OCI-LY7 (cell line): ENCODE measurements at regions not wholly inside any gene's neighbourhood (a gene's known extent, or its start where the extent isn't known, plus 50 kb on each side); places are given as distances from the start of the nearest gene placed in this dataset.

Source experiments
- BruUV-seq: library from RNA; stranded (reverse); fragments of 400-500 nt; replicated peaks from 2 replicates; lab custom pipeline; 2021; lab: Mats Ljungman, UMichigan
- CTCF ChIA-PET: fragments of 300-600 bp; sonication (Branson Sonifier 250); formaldehyde crosslinking; loops from one replicate; lab custom pipeline; 2022; ENCODE audit warnings: antibody characterized with exemption; ENCODE audit not compliant: unreplicated experiment; lab: Charles Lee
- POLR2A ChIA-PET: fragments of 300-600 bp; sonication (Branson Sonifier 250); formaldehyde crosslinking; loops from one replicate; lab custom pipeline; 2022; ENCODE audit warnings: antibody characterized with exemption; lab: Charles Lee
- DNase-seq: peaks from one replicate; pipeline ENCODE4 v3.0.0-alpha.2; 2015; ENCODE audit warnings: low spot score
- H2AFZ ChIP-seq: fragments of 200-600 bp; sonication (generic), shearing (Covaris generic); 2 replicates; pipeline ENCODE4 v1.6.1; 2014; ENCODE audit warnings: mild to moderate bottlenecking, antibody characterized with exemption, low read length, moderate library complexity
- H3K27ac ChIP-seq: fragments of 200-600 bp; sonication (generic); 2 replicates; pipeline ENCODE4 v1.5.1; 2014; ENCODE audit warnings: mixed run types, low read depth, mild to moderate bottlenecking, moderate library complexity, low read length, inconsistent platforms; ENCODE audit not compliant: poor library complexity, severe bottlenecking
- H3K36me3 ChIP-seq: fragments of 200-600 bp; sonication (generic); 2 replicates; pipeline ENCODE4 v1.6.1; 2014; ENCODE audit warnings: mild to moderate bottlenecking, antibody characterized with exemption, low read length, moderate library complexity, mixed read lengths; ENCODE audit not compliant: insufficient read depth
- H3K4me1 ChIP-seq: fragments of 200-600 bp; sonication (generic); 2 replicates; pipeline ENCODE4 v1.5.1; 2014; ENCODE audit warnings: mild to moderate bottlenecking, low read length; ENCODE audit not compliant: insufficient read depth, poor library complexity, severe bottlenecking
- H3K4me2 ChIP-seq: fragments of 200-600 bp; sonication (generic); 2 replicates; pipeline ENCODE4 v1.6.1; 2014; ENCODE audit warnings: mild to moderate bottlenecking, low read length
- H3K4me3 ChIP-seq: fragments of 200-600 bp; sonication (generic); 2 replicates; pipeline ENCODE4 v1.5.1; 2014; ENCODE audit warnings: mild to moderate bottlenecking, low read depth, low read length; ENCODE audit not compliant: poor library complexity, severe bottlenecking
- H3K79me2 ChIP-seq: fragments of 200-600 bp; sonication (generic); 2 replicates; pipeline ENCODE4 v1.6.1; 2016; ENCODE audit warnings: low read depth, mild to moderate bottlenecking, low read length, moderate library complexity, mixed read lengths; ENCODE audit not compliant: insufficient read depth
- H3K9me2 ChIP-seq: fragments of 200-600 bp; sonication (generic); 2 replicates; pipeline ENCODE4 v1.6.1; 2016; ENCODE audit warnings: mild to moderate bottlenecking, low read length, mixed read lengths; ENCODE audit not compliant: insufficient read depth
- H3K9me3 ChIP-seq: fragments of 200-600 bp; sonication (generic); 2 replicates; pipeline ENCODE4 v1.6.1; 2014; ENCODE audit warnings: mild to moderate bottlenecking, mixed run types, low read length, mixed read lengths
- H4K20me1 ChIP-seq: fragments of 200-600 bp; sonication (generic); 2 replicates; pipeline ENCODE4 v1.6.1; 2014; ENCODE audit warnings: mild to moderate bottlenecking, antibody characterized with exemption, low read length, moderate library complexity, mixed read lengths; ENCODE audit not compliant: insufficient read depth
- CTCF ChIP-seq: fragments of 200-600 bp; sonication (generic); conservative IDR thresholded peaks from 2 replicates; pipeline ENCODE4 v1.5.1; 2014; ENCODE audit warnings: mild to moderate bottlenecking, antibody characterized with exemption, low read length, moderate library complexity, mixed read lengths
- EZH2phosphoT487 ChIP-seq: fragments of 200-600 bp; sonication (generic); IDR thresholded peaks from 2 replicates; pipeline ENCODE4 v1.6.1; 2018; ENCODE audit warnings: low read depth, borderline replicate concordance, mild to moderate bottlenecking, mixed run types, antibody characterized with exemption, low read length, moderate library complexity, mixed read lengths
- intact Hi-C: fragments of 100-400 bp; cut with micrococcal nuclease; formaldehyde crosslinking; loops from one replicate; pipeline ENCODE4 v1.10.0; 2022; ENCODE audit not compliant: unreplicated experiment

DNA sequence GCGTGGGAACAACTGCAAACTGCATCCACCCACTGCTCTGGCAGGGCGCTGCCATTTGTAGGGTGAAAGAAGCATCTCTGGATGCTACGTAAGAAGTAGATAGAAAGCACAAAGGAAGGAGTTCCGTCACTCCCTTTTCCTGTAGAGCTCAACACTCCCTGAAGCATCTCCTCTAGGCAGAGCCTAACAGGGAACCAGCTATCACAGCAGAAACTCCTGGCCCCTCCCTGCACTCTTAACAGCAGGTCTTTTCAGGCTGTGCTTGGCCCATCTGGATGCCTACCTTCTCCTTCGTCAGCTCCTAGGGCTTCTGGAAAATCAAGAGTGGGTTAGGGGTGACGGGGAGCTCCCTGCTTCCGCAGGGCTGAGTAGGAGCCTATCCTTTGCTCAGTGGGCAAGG is 112.9 kb upstream of the TLL1 start:
- intact Hi-C loops: no loop called here
- no peak overlapping the region for H2AFZ ChIP-seq
- H3K36me3 ChIP-seq: no peaks in the 10 kb centered on the region
- ChIA-PET POLR2A (no interaction called here), CTCF (no interaction called here)
- no peak overlapping the region for H3K4me3 ChIP-seq
- H3K9me3 ChIP-seq: no peaks in the 10 kb centered on the region
- no peaks in the 10 kb centered on the region for H4K20me1 ChIP-seq
- no TSS peak for BruUV-seq
- DNase-seq: no peak
- no peak overlapping the region for H3K4me2 ChIP-seq
- no peaks in the 10 kb centered on the region for H3K79me2 ChIP-seq
- TF ChIP-seq EZH2phosphoT487 (no peak), CTCF (no peak)
- H3K4me1 ChIP-seq: no peaks in the 10 kb centered on the region
- no peaks in the 10 kb centered on the region for H3K9me2 ChIP-seq
- no peak overlapping the region for H3K27ac ChIP-seq

- Histone ChIP-seq H3K9me3 (no peaks in the 10 kb centered on the region), H3K79me2 (no peaks in the 10 kb centered on the region), H3K4me2 (no peak overlapping the region), H2AFZ (no peak overlapping the region), H3K4me3 (no peak overlapping the region), H3K9me2 (no peaks in the 10 kb centered on the region), H3K27ac (no peak overlapping the region), H4K20me1 (no peaks in the 10 kb centered on the region), H3K4me1 (no peaks in the 10 kb centered on the region), H3K36me3 (no peaks in the 10 kb centered on the region)
- DNase-seq: no peak
- BruUV-seq: no TSS peak
- ChIA-PET CTCF (no interaction called here), POLR2A (interaction anchor here (0.6 to 0.8 kb wide), 3 partner anchors 15 to 367 kb away, joined by 3 to 6 read pairs (median 3); no protein-coding TSS in a partner anchor)
- intact Hi-C loops: no loop called here
- TF ChIP-seq EZH2phosphoT487 (no peak), CTCF (no peak)
Observed at GRCh38 chr4:165761963-165762362, 111.1 kb upstream of the TLL1 start.

- POLR2A ChIA-PET: no interaction called here
- intact Hi-C loops: no loop called here
- CTCF ChIA-PET: no interaction called here
Observed at GRCh38 chr4:165763640-165764039, 109.4 kb upstream of the TLL1 start.

More at GRCh38 chr4:165763640-165764039, 109.4 kb upstream of the TLL1 start:
- no peak overlapping the region for H3K4me3 ChIP-seq
- H3K27ac ChIP-seq: no peak overlapping the region
- DNase-seq: no peak
- H3K9me2 ChIP-seq: no peaks in the 10 kb centered on the region
- no peak overlapping the region for H2AFZ ChIP-seq
- H4K20me1 ChIP-seq: no peaks in the 10 kb centered on the region
- no peaks in the 10 kb centered on the region for H3K4me1 ChIP-seq
- BruUV-seq: no TSS peak
- TF ChIP-seq CTCF (no peak), EZH2phosphoT487 (no peak)
- H3K9me3 ChIP-seq: no peaks in the 10 kb centered on the region
- H3K79me2 ChIP-seq: no peaks in the 10 kb centered on the region
- H3K4me2 ChIP-seq: no peak overlapping the region
- H3K36me3 ChIP-seq: no peaks in the 10 kb centered on the region
